Choroid plexus epithelial cell (primary cell): ENCODE measurements at regions not wholly inside any gene's neighbourhood (a gene's known extent, or its start where the extent isn't known, plus 50 kb on each side); places are given as distances from the start of the nearest gene placed in this dataset.

Experiments
- DNase-seq: peaks from one replicate; pipeline ENCODE4 v3.0.0-alpha.2; 2010; ENCODE audit warnings: low read depth
- H3K4me3 ChIP-seq: 2 replicates; pipeline ENCODE4 v1.5.1; 2011; ENCODE audit warnings: low read depth, mild to moderate bottlenecking, control low read depth, low read length, moderate library complexity
- CTCF ChIP-seq: conservative IDR thresholded peaks from 2 replicates; pipeline ENCODE4 v1.5.1; 2011; ENCODE audit warnings: low read depth, mild to moderate bottlenecking, control low read depth, inconsistent platforms, low read length, moderate library complexity

GRCh38 chr6:14831070-14831469 is 414.8 kb upstream of the JARID2 start:
- no peak overlapping the region for H3K4me3 ChIP-seq
- no peak for TF ChIP-seq CTCF
- DNase-seq, result no peak

DNA sequence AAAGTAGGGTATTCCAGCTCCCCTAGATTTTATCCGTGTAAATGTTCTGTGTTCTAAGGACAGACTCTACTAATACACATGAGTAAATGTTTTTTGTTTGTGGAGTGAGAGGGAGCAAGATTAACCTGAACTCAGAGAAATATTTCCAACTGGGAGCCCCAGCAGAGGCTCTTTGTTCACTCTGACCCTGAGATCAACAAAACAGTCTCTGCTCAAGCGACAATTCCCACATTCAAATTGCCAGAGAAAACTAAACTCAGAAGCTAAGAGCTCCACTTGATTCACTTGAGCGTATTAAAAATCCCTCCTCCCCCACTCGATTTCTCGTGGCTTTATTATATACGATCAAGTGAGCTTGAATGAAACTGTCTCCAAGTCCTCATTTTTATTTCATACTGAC is 413.9 kb upstream of the JARID2 start:
- TF ChIP-seq CTCF, result no peak
- H3K4me3 ChIP-seq, result no peak overlapping the region
- DNase-seq, result no peak

DNA sequence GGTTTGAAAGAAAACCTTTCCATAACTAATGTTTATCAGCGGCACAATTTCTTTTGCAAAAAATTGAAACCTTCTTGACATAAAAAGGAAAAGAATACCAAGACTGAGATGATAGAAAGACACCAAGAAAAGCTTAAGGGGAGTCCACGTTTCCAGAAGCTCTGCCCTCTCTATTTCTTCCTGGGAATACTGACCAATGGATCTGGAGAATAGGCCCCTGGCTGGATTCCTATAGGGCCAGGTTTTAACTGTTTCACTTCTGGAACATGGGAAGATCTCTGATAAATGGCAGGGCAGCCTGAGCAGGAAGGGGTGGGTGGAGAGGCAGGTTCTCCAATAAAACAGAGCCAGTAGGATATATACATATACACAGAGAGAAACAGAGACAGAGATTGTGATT is 413.4 kb upstream of the JARID2 start:
- TF ChIP-seq CTCF, result no peak

GRCh38 chr6:14834851-14835530 is 410.9 kb upstream of the JARID2 start:
- DNase-seq, result no peak
- no peak overlapping the region for H3K4me3 ChIP-seq
- TF ChIP-seq CTCF, result no peak

More for the DNA sequence above, 413.4 kb upstream of the JARID2 start:
- DNase-seq, result no peak
- H3K4me3 ChIP-seq, result no peak overlapping the region

DNA sequence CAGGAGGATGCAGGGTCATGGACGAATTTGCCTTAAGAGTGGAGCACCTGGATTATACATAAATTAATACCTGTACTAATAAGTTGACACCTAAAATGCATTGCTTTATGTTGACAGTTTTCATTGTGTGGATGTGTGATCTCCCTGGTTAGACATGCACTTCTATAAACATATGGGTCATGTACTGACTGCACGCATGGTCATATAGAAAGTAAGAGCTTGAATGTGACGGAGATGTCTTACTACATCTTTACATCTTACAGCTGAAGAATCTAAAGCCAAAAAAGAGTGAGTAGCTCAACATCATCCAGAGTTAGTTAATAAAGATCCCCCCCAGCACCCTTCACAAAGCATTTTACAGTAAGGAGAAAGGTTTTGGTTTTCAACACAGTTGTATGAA is 408.4 kb upstream of the JARID2 start:
- no peak for TF ChIP-seq CTCF
- no peak overlapping the region for H3K4me3 ChIP-seq
- DNase-seq, result no peak

DNA sequence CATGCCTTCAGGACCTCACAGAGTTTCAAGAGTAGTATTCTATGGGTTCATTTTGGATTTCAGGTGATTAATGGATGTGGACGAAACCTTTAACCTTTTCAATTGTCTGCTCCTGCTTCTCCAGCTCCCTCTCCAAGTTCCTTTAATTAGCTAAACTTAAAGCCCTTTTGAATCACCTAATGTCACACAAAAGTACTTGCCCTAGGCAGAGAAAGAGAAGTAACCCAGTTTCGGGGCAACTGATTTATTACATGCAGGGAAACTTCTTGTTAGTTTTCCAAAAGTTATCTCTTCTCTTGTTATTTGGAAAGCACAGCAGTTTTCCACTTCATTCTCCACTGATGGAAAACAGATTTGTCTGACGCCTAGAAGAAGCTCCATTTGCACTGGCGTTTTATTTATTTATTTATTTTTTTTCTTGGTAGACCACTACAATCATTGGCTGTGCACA is 407.7 kb upstream of the JARID2 start:
- TF ChIP-seq CTCF, result no peak
- H3K4me3 ChIP-seq, result no peak overlapping the region
- no peak for DNase-seq

DNA sequence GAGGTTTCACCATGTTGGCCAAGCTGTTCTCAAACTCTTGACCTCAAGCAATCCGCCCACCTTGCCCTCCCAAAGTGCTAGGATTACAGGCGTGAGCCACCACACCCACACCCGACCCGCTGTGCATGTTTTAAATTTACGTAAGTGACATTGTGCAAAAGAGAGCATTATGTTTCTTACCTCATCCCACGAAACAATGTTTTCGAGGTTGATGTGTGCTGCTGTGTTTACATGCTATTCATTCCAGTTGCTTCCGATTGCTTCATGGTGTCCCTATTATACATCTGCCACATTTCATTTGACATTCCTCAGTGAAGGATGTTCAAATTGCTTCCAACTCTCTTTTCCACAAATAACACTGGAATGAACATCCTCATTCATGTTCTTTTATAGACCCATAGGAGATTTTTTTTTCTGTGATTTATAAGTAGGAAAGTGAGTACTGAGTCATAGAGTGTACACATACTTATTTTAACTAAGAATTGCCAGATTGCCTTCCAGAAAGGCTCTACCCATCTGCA is 403.9 kb upstream of the JARID2 start:
- peak; percentile 97 for DNase-seq
- no peak for TF ChIP-seq CTCF
- no peak overlapping the region for H3K4me3 ChIP-seq
